HG03378 (cell line): ENCODE measurements at regions not wholly inside any gene's neighbourhood (a gene's known extent, or its start where the extent isn't known, plus 50 kb on each side); places are given as distances from the start of the nearest gene placed in this dataset.

Experiments used
- ATAC-seq: cut with Tn5 transposase; IDR thresholded peaks from one replicate; pipeline ENCODE4 v1.9.1; 2021; ENCODE audit warnings: mild to moderate bottlenecking, moderate library complexity; ENCODE audit not compliant: unreplicated experiment

- no peak for ATAC-seq
These were observed 180.3 kb upstream of the ADRA1B start for GRCh38 chr5:159735749-159736660.

DNA sequence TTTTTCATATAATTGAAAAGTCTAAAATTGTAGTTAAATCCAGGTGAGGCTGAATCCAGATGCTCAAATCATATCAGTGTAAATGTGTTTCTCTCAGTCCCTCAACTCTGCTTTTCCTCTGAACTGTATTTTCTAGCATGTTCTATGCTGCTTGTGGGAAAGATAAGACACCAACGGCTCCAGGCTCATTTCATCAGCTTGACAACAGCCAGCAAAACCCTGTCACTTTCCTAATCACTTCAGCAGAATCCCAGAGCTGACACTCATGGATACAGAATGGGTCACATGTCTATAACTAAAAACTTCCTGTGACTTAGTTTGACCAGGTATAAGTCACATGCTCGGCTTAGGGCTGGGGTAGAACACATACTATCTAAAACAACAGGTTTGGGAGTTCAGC, 179.4 kb upstream of the ADRA1B start:
- no peak for ATAC-seq

DNA sequence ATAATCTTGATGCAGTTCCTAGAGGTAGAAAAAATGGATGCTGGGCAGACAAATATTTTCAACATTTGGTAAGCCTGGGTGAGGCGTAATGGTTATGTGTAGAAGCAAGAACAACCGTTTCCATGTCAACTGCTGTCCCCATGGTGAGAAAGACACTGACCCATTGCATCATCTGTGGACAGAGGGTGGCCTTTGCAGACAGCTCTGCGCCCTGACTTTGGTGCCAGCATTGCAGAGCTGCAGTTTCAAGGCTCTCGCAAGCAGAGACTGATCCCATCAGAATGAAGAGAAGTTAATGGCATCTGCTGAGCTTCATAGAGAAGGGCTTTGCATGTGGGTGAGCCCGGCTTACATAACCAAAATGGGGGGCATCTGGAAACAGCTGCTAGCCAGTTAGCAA, 179.0 kb upstream of the ADRA1B start:
- no peak for ATAC-seq

- ATAC-seq: no peak
These were observed 174.4 kb upstream of the ADRA1B start for GRCh38 chr5:159741829-159742322.

DNA sequence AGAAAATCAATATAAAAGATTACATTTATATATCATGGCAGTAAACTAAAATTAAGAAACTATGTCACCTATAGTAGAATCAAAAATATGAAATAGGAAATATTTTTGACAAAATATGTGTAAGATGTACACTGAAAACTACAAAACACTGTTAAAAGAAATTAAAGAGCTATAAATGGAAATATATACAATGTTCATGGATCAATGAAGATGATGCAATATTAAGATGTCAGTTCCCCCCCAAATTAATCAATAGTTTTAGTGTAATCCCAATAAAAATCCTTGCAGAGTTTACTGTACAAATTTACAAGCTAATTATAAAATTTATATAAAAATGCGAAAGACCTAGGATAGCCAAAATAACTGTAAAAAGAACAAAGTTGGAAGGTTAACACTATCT, 173.0 kb upstream of the ADRA1B start:
- no peak for ATAC-seq

GRCh38 chr5:159746707-159747106, 169.6 kb upstream of the ADRA1B start:
- ATAC-seq: no peak

DNA sequence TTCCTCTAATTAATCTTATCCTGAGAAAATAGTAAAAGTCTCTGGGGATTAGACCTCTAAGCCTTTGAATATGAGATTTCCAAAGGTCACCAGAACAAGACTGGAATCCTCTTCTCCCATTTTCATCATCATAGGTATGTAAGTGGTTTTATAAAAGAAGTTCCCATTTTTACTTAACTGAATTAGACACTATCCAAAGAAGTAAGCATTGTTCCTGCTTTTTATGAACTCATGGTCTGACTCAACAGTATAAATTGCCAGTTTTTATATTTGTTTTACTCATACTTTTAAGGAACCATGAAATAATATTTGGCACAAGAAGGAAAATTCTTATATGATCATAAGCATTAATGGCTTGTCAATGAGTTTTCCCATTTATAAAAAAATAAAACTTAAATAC, 167.1 kb upstream of the ADRA1B start:
- no peak for ATAC-seq

DNA sequence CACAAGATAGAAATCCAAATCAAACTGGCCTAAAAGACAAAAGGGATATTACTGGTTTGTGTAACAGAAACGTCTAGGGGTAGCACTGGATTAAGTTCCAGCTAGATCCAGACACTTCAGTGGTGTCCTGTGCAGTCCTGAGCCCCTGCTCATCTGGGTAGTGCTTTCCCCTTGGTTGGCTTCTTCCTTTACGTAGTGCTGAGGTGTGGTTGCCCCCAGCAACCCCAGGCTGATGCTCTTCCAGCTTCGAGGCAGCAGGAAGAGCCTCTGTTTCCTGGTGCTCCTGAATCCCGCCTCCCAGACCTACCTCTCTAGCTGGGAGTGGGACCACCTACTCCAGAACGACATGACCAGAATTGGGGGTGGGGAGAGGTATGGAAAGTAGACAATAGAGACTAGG, 166.1 kb upstream of the ADRA1B start:
- no peak for ATAC-seq

DNA sequence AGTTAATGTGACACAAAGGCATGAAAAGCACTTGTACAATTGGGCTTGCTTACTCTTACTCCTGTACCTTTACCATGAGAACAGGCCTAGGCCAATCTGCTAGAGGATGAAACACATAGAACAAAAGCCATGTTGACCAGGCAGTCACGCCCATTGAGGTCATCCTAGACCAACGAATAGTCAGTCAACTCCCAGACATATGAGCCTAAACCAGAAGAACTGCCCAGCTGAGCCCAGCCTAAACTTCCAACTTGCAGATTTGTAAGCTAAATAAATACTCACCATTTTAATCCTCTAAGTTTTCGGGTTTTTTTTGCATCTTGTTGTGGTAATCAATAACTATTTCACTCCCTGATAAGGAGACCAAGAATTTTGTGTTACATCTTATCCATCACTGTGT, 164.8 kb upstream of the ADRA1B start:
- ATAC-seq: no peak

- no peak for ATAC-seq
These were observed 163.5 kb upstream of the ADRA1B start for GRCh38 chr5:159752622-159753275.

DNA sequence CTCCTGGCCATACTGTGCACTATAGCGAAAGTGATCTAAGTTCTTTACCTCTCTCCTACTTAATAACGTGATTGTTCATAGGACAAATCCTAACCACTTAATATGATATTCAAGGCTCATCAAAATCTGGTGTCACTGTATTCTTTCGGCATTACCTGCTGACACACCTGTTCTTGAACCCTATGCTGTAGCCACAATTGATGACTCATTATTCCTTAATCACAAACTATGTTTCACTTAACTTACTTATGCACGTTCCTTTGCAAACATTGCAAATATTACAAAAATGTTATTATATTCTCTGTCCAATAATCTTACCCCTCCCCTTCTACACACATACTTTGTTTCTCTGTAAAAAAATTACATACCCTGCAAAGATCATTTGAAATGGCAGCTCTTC, 158.1 kb upstream of the ADRA1B start:
- no peak for ATAC-seq

DNA sequence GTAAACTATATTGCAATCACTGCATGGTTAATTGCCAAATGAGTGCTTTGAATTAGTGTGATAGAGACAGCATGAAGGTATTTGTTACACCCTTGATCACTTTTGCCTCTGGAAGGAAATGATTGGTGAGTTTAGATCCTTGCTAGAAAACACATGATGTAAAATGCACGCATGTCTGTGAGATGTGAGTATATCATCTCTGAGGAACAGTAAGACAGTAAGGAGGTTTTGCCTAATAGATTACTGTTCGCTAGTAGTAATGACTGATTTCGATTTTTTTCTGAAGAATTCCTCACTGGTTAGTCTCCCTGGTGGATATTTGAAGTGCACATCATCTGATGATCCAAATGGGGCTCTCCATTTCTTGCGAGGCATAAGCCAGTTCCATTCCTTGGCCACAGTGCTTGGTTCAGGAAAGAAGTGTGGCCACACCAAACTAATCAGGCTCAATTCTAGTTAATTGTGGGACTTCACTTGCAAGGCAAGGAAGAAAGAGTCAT, 156.4 kb upstream of the ADRA1B start:
- no peak for ATAC-seq

GRCh38 chr5:159762921-159763320, 153.4 kb upstream of the ADRA1B start:
- no peak for ATAC-seq

DNA sequence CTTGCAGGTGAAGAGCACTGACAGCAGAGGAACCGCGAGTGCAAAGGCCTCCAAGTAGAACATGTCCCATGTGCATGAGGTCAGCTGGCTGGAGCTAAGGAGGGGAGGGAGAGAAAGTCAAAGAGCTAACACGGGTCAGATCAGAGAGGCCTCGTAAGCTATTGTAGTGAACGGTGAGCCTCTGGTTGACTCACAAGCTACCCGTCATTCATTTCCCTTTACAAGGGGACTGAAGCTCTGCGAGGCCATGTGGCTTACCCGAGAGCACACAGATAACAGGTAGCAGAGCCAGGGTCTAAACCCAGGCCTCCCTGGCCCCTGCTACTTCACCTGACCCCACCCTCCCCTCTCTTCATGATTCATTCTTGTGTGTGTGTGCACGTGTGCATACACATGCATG, 152.7 kb upstream of the ADRA1B start:
- ATAC-seq: no peak

DNA sequence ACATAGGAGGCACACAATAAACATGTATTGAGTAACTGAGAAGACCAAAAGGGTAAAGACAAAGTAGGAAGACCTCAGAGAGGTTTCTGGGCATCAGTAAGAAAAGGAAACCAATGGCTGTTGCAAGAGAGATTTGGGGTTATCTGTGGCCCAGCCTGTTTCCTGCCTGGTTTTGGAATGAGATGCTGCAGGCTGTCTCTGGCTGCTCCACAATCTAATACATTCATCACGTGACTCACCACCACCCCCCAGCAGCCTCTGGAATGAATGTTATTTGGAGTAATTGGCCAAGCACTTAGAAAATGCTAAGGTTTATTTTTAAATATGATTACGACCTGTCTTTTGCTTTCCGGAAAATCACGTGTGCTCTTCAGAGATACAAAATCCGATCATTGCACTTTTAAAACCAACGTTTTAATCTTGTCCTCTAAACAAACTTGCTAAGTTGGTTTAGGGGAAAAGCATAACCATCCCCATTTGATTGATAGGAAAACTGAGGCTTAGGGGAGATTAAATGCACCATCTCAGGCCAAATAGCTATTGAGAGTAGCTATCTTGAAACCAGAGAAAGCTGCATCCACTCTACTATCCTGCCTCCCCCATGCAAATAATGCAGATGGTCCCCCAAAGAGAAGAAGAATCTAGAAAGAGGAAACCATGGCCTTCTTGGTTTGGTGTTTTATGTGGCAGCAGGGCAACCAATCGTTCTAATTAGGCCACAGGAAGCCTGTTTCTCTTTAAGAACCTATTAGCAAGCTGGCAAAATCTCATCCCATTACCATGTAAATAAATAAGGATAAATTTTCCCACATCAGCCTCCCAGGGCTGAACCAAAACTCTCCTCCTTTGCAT, 151.8 kb upstream of the ADRA1B start:
- ATAC-seq: no peak

- no peak for ATAC-seq
These were observed 151.2 kb upstream of the ADRA1B start for GRCh38 chr5:159765135-159765433.

DNA sequence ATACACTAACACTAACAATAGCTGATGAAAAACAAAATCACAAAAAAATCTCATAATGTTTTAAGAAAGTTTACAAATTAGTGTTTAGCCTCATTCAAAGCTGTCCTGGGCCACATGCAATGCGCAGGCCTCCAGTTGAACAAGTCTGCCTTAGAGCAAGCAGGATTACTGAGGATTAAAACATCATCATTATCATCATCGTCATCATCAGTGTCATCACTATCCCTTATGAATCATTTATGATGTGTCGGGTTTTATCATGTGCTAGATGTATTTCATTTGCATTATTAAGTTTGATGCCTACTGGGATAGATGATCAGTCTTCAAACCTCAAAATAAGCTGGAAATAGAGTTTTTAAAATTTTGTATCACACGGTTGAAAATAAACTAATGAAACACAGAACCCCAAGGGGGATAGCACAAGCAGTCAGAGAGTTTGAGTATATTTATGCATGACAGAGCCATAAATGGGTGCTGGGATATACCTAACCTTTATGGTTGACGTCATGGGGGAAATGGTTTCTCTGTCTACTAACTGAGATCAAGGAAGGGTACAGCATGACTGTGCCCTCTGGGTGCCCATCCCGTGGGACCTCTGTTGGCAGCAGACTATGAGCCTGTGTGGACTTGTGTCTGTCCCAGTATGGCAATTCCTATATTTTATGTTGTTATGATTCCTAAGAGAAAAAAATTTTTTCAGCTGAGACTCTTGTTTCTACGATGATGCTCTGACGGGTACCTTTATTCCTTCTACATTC, 150.3 kb upstream of the ADRA1B start:
- no peak for ATAC-seq

DNA sequence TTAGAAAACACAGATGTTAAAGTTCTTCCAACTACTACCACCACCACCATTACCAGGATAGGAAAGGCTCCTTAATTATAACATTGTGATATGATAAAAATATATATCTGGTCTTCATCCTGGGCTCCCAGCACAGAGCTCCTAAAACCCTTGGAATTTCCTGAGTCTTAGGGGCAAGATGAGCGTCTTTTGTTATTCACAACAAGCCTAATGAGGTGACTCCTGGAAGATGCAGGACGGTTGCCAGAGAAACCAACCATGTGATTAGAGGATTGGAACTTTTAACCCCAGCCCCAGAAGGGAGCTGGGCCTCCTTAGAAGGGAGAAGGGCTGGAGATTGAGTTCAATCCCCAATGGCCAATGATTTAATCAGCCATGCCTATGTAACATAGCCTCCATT, 148.0 kb upstream of the ADRA1B start:
- no peak for ATAC-seq

DNA sequence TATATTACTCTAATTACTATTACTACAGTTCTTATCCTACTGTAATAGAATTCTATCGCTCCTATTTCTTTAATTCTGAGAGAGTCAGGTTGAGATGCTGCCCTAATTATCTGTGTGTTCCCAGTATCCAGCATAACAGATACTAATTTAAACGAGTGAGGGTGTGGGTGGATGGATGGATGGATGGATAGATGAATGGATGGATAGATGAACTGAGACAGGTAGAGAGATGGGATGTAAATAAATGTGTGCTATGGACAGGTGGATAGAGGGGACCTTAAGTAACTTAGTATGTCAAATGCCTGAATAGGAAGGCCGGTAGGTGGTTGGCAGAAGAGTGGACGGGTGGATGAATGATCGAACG, 143.6 kb upstream of the ADRA1B start:
- ATAC-seq: no peak

- peak; percentile 84 for ATAC-seq
These were observed 143.0 kb upstream of the ADRA1B start for GRCh38 chr5:159773062-159773924.
